ENCODE measurements at regions not wholly inside any gene's neighbourhood (a gene's known extent, or its start where the extent isn't known, plus 50 kb on each side); places are given as distances from the start of the nearest gene placed in this dataset.

DNA sequence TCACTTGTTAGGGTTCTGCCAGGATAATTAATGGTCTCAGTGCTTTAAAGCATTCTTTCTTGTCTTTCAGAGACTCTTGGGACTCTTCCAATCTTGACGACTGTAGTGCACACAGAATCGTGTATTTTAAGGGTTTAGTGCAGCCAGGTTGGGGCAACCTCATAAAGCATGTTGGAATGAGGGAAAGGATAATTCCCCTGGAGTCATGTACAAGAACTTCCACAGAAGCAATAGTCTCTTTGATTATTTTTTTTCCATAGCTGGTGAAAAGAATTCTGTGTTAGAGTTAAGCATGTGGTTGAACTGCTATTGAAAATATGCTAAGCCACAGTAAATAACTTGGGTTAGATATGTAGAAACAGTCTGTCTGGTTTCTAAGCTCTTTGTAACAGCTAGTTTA lies 246.8 kb upstream of the DAAM1 start:
- ATAC-seq (no peak), DNase-seq (ENCODE audit: low spot score) (no peak), FAIRE-seq (no peak)
- no peak overlapping the region for H3K4me2 ChIP-seq (ENCODE audit: low read depth, low read length)
- TF ChIP-seq PCBP1 (IDR thresholded peaks at IDR 0.05; ENCODE audit: borderline replicate concordance, low read depth, low read length) (no peak), KLF15 (CRISPR knock-in tag; IDR thresholded peaks at IDR 0.05; ENCODE audit: borderline replicate concordance) (no peak), FOXK1 (CRISPR knock-in tag; IDR thresholded peaks at IDR 0.05; ENCODE audit: borderline replicate concordance, low read depth) (no peak)
- TF ChIP-seq, protein P1, sequence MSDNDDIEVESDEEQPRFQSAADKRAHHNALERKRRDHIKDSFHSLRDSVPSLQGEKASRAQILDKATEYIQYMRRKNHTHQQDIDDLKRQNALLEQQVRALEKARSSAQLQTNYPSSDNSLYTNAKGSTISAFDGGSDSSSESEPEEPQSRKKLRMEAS (IDR thresholded peaks at IDR 0.05): no peak
- H3K4me1 ChIP-seq (ENCODE audit: insufficient read depth, low read length): no peaks in the 10 kb centered on the region
- in situ Hi-C loops (cut with HindIII; ENCODE audit: extremely low pct_ligation_motif_present, low pct_unique_long_range_greater_than_20kb): no loop called here
- WGBS (ENCODE audit: low lambda C conversion rate): 0% methylated on average over 2 of the region's 2 CpGs
- BruUV-seq (replicated peaks): no TSS peak
- no peaks in the 10 kb centered on the region for H4K20me1 ChIP-seq (ENCODE audit: insufficient read depth, low read length)
- H3K27ac ChIP-seq (ENCODE audit: extremely low read length, insufficient read depth, low read length): no peak overlapping the region
- H3K9ac ChIP-seq (ENCODE audit: insufficient read depth, low read depth, low read length): no peak overlapping the region
- no peaks in the 10 kb centered on the region for H3K9me3 ChIP-seq (ENCODE audit: low read length)
- H3K36me3 ChIP-seq (replicated peaks in 1 of 2; ENCODE audit: control insufficient read depth in 1 of 2, insufficient read depth in 2 of 2, low read length in 2 of 2): no peaks in the 10 kb centered on the region
- no peak overlapping the region for H2AFZ ChIP-seq (ENCODE audit: low read length)
- no peaks in the 10 kb centered on the region for H3K27me3 ChIP-seq (ENCODE audit: control insufficient read depth in 1 of 2, insufficient read depth in 2 of 2, low read length in 2 of 2)
- no peaks in the 10 kb centered on the region for H3K79me2 ChIP-seq (ENCODE audit: insufficient read depth, low read length)
- H3K4me3 ChIP-seq (replicated peaks in 1 of 3; ENCODE audit: insufficient read depth in 1 of 3, low read depth in 2 of 3, low read length in 3 of 3): no peak overlapping the region
- intact Hi-C loops (cut with micrococcal nuclease; ENCODE audit: unreplicated experiment): no loop called here
- ChIA-PET POLR2A (no interaction called here), CTCF (ENCODE audit: low intra/inter-chr PET ratio, low total read pairs) (no interaction called here)

DNA sequence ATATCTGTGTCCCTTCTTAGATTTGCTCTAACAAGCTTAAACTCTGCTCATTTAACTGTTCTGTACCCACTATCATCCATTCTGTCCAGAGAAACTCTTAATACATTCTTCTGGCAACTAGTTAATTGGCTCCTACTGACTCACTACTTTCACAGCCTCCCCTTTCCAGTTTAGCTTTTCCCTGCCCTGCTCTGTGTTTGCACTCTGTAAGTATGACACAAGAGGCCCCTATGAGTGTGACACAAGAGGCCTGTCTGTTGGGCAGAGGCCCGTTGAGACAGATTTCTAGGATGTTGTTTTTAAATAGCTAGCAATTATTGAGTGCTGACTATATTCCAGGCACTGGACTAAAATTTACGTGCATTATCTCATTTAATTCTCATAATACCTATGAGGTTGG lies 246.0 kb upstream of the DAAM1 start:
- no peak overlapping the region for H2AFZ ChIP-seq (ENCODE audit: low read length)
- no peaks in the 10 kb centered on the region for H3K4me1 ChIP-seq (ENCODE audit: insufficient read depth, low read length)
- H3K9me3 ChIP-seq (ENCODE audit: low read length): no peaks in the 10 kb centered on the region
- CTCF ChIA-PET (ENCODE audit: low intra/inter-chr PET ratio, low total read pairs): no interaction called here
- 0% methylated on average over 2 of the region's 2 CpGs for WGBS (ENCODE audit: low lambda C conversion rate)
- TF ChIP-seq DMAP1 (CRISPR knock-in tag; IDR thresholded peaks at IDR 0.05): no peak
- TF ChIP-seq HMGA1 (CRISPR knock-in tag; conservative IDR thresholded peaks at IDR 0.05): no peak
- TF ChIP-seq IKZF1 (IDR thresholded peaks at IDR 0.05): no peak
- TF ChIP-seq, protein P2, sequence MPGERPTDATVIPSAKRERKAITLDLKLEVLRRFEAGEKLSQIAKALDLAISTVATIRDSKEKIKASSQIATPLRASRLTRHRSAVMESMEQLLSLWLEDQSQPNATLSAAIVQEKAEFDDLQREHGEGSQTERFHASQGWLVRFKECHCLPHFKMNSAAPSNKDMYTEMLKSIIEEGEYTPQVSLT (CRISPR knock-in tag; IDR thresholded peaks at IDR 0.05; ENCODE audit: borderline replicate concordance, low read depth): no peak
- TF ChIP-seq FOSL2 (CRISPR knock-in tag; IDR thresholded peaks at IDR 0.05): no peak
- no peak for TF ChIP-seq ZNF441 (CRISPR knock-in tag; IDR thresholded peaks at IDR 0.05; ENCODE audit: borderline replicate concordance)
- no peak for TF ChIP-seq KDM4B (CRISPR knock-in tag; IDR thresholded peaks at IDR 0.05)
- no peak for TF ChIP-seq SPEN (CRISPR knock-in tag; IDR thresholded peaks at IDR 0.05; ENCODE audit: low read depth)
- TF ChIP-seq RELA (CRISPR knock-in tag; IDR thresholded peaks at IDR 0.05): no peak
- no peak for TF ChIP-seq SP140L (CRISPR knock-in tag; IDR thresholded peaks at IDR 0.05; ENCODE audit: borderline replicate concordance)
- no peak for TF ChIP-seq NFKB2 (CRISPR knock-in tag; IDR thresholded peaks at IDR 0.05; ENCODE audit: borderline replicate concordance)
- TF ChIP-seq BRCA1 (CRISPR knock-in tag; IDR thresholded peaks at IDR 0.05): no peak
- no peak for TF ChIP-seq ARID2 (CRISPR knock-in tag; IDR thresholded peaks at IDR 0.05; ENCODE audit: borderline replicate concordance)
- no TSS peak for BruUV-seq (replicated peaks)
- ATAC-seq (no peak), FAIRE-seq (no peak), DNase-seq (ENCODE audit: low spot score) (no peak)
- no peak overlapping the region for H3K27ac ChIP-seq (ENCODE audit: extremely low read length, insufficient read depth, low read length)
- H3K27me3 ChIP-seq (ENCODE audit: control insufficient read depth in 1 of 2, insufficient read depth in 2 of 2, low read length in 2 of 2): no peaks in the 10 kb centered on the region
- intact Hi-C loops (cut with micrococcal nuclease; ENCODE audit: unreplicated experiment) (no loop called here), in situ Hi-C loops (cut with HindIII; ENCODE audit: extremely low pct_ligation_motif_present, low pct_unique_long_range_greater_than_20kb) (no loop called here)
- H3K79me2 ChIP-seq (ENCODE audit: insufficient read depth, low read length): no peaks in the 10 kb centered on the region
- no peak overlapping the region for H3K4me2 ChIP-seq (ENCODE audit: low read depth, low read length)
- POLR2A ChIA-PET: no interaction called here
- no peaks in the 10 kb centered on the region for H4K20me1 ChIP-seq (ENCODE audit: insufficient read depth, low read length)
- H3K9ac ChIP-seq (ENCODE audit: insufficient read depth, low read depth, low read length): no peak overlapping the region
- no peak overlapping the region for H3K4me3 ChIP-seq (replicated peaks in 1 of 3; ENCODE audit: insufficient read depth in 1 of 3, low read depth in 2 of 3, low read length in 3 of 3)
- no peaks in the 10 kb centered on the region for H3K36me3 ChIP-seq (replicated peaks in 1 of 2; ENCODE audit: control insufficient read depth in 1 of 2, insufficient read depth in 2 of 2, low read length in 2 of 2)

All from HepG2 (cell line).